SK-N-SH (cell line): ENCODE measurements at regions not wholly inside any gene's neighbourhood (a gene's known extent, or its start where the extent isn't known, plus 50 kb on each side); places are given as distances from the start of the nearest gene placed in this dataset.

Source experiments
- CTCF ChIA-PET: fragments of 300-600, 350-600 bp; formaldehyde crosslinking; extraction: SDS; loops from one replicate; lab custom pipeline; 2021; lab: Yijun Ruan, JAX
- POLR2A ChIA-PET: fragments of 350-600 bp; sonication (Branson Sonifier 250); formaldehyde crosslinking; extraction: SDS; loops from one replicate; lab custom pipeline; 2020; ENCODE audit warnings: antibody characterized with exemption, inconsistent platforms; lab: Yijun Ruan, JAX
- DNase-seq: peaks from one replicate; pipeline ENCODE4 v3.0.0; 2012
- H2AFZ ChIP-seq: fragments of 200-600 bp; sonication (generic); 2 replicates; pipeline ENCODE4 v1.8.1; 2016; ENCODE audit warnings: antibody characterized with exemption, mild to moderate bottlenecking, low read depth
- H3F3A ChIP-seq: fragments of 200-600 bp; sonication (generic); replicated peaks from 2 replicates; pipeline ENCODE3; 2016; ENCODE audit warnings: antibody characterized with exemption, mild to moderate bottlenecking; ENCODE audit not compliant: insufficient read depth
- H3K27ac ChIP-seq, 2 experiments: fragments of 200-500 bp in 1 of 2; fragments of 200-600 bp in 1 of 2; sonication (Bioruptor generic) in 1 of 2; sonication (generic), shearing (Covaris generic) in 1 of 2; 2 replicates each; pipeline versions ENCODE4 v1.5.1 to v1.6.1; 2014 to 2016; ENCODE audit warnings: low read depth in 2 of 2, inconsistent platforms in 1 of 2, low read length in 1 of 2, mild to moderate bottlenecking in 1 of 2, mixed read lengths in 1 of 2
- H3K27me3 ChIP-seq: fragments of 200-600 bp; sonication (generic), shearing (Covaris generic); 2 replicates; pipeline ENCODE4 v1.6.1; 2016; ENCODE audit warnings: mixed run types; ENCODE audit not compliant: insufficient read depth
- H3K36me3 ChIP-seq, 2 experiments: fragments of 200-500 bp in 1 of 2; fragments of 200-600 bp in 1 of 2; sonication (Bioruptor generic) in 1 of 2; sonication (generic) in 1 of 2; replicated peaks in 1 of 2; 2 replicates each; pipeline versions ENCODE3 to v1.5.1; 2014 to 2016; ENCODE audit warnings: low read length in 1 of 2, mild to moderate bottlenecking in 1 of 2; ENCODE audit not compliant: insufficient read depth in 2 of 2, control insufficient read depth in 1 of 2
- H3K4me1 ChIP-seq, 2 experiments: fragments of 200-500 bp in 1 of 2; fragments of 200-600 bp in 1 of 2; sonication (Bioruptor generic) in 1 of 2; sonication (generic), shearing (Covaris generic) in 1 of 2; 2 replicates each; pipeline versions ENCODE4 v1.5.1 to v1.6.1; 2014 to 2016; ENCODE audit warnings: low read depth in 1 of 2, low read length in 1 of 2, mixed run types in 1 of 2; ENCODE audit not compliant: insufficient read depth in 2 of 2, control insufficient read depth in 1 of 2
- H3K4me2 ChIP-seq: fragments of 200-600 bp; sonication (generic), shearing (Covaris generic); 2 replicates; pipeline ENCODE4 v1.6.1; 2017; ENCODE audit warnings: mixed run types
- H3K4me3 ChIP-seq, 2 experiments: fragments of 200-500 bp in 1 of 2; fragments of 200-600 bp in 1 of 2; sonication (Bioruptor generic) in 1 of 2; sonication (generic), shearing (Covaris generic) in 1 of 2; 2 replicates each; pipeline versions ENCODE4 v1.5.1 to v1.8.1; 2014 to 2016; ENCODE audit warnings: low read depth in 2 of 2, inconsistent platforms in 1 of 2, low read length in 1 of 2, mild to moderate bottlenecking in 1 of 2, mixed read lengths in 1 of 2, moderate library complexity in 1 of 2
- H3K79me2 ChIP-seq: fragments of 200-600 bp; sonication (generic); 2 replicates; pipeline ENCODE4 v1.8.1; 2017; ENCODE audit warnings: mild to moderate bottlenecking; ENCODE audit not compliant: insufficient read depth
- H3K9ac ChIP-seq: fragments of 200-600 bp; sonication (generic); 2 replicates; pipeline ENCODE4 v1.6.1; 2017; ENCODE audit warnings: mixed run types
- H3K9me2 ChIP-seq: fragments of 200-600 bp; sonication (generic); 2 replicates; pipeline ENCODE4 v1.6.1; 2017; ENCODE audit warnings: mixed run types
- H3K9me3 ChIP-seq: fragments of 200-600 bp; sonication (generic); 2 replicates; pipeline ENCODE4 v1.6.1; 2017; ENCODE audit warnings: mixed run types, mild to moderate bottlenecking, moderate library complexity
- H4K20me1 ChIP-seq: fragments of 200-600 bp; sonication (generic); 2 replicates; pipeline ENCODE4 v1.6.1; 2017; ENCODE audit warnings: mild to moderate bottlenecking, mixed run types; ENCODE audit not compliant: insufficient read depth
- ELF1 ChIP-seq: IDR thresholded peaks from 2 replicates; pipeline ENCODE4 v1.4.0; 2012
- EP300 ChIP-seq, 2 experiments: IDR thresholded peaks; 2 replicates each; pipeline versions ENCODE4 v1.4.0 to v1.6.1; 2012; ENCODE audit warnings: borderline replicate concordance in 1 of 2, low read depth in 1 of 2, low read length in 1 of 2
- EZH2phosphoT487 ChIP-seq: fragments of 200-600 bp; sonication (generic); IDR thresholded peaks from 2 replicates; pipeline ENCODE4 v1.6.1; 2017; ENCODE audit warnings: low read depth, mixed run types, mild to moderate bottlenecking, antibody characterized with exemption, moderate library complexity, borderline replicate concordance
- FOSL2 ChIP-seq: IDR thresholded peaks from 2 replicates; pipeline ENCODE4 v1.4.0; 2012; ENCODE audit warnings: low read depth, mild to moderate bottlenecking, moderate library complexity, borderline replicate concordance
- GABPA ChIP-seq: IDR thresholded peaks from 2 replicates; pipeline ENCODE4 v1.4.0; 2012; ENCODE audit warnings: low read depth, mild to moderate bottlenecking
- GATA2 ChIP-seq: sonication (generic); formaldehyde crosslinking; IDR thresholded peaks from 2 replicates; pipeline ENCODE4 v1.5.0; 2020; ENCODE audit warnings: mild to moderate bottlenecking, missing genetic modification reagents
- JUND ChIP-seq: IDR thresholded peaks from 2 replicates; pipeline ENCODE4 v1.4.0; 2012
- MXI1 ChIP-seq: IDR thresholded peaks from 2 replicates; pipeline ENCODE4 v1.6.1; 2012; ENCODE audit warnings: mild to moderate bottlenecking, low read depth, low read length, improper control_type of control experiment
- NFIC ChIP-seq: IDR thresholded peaks from 2 replicates; pipeline ENCODE4 v1.4.0; 2012; ENCODE audit warnings: borderline replicate concordance
- NRF1 ChIP-seq: IDR thresholded peaks from 2 replicates; pipeline ENCODE4 v1.6.1; 2012; ENCODE audit warnings: low read depth, mild to moderate bottlenecking, low read length
- POLR2AphosphoS5 ChIP-seq: IDR thresholded peaks from 2 replicates; pipeline ENCODE4 v1.6.1; 2012; ENCODE audit warnings: low read depth, low read length
- RAD21 ChIP-seq: IDR thresholded peaks from 2 replicates; pipeline ENCODE4 v1.6.1; 2012; ENCODE audit warnings: mild to moderate bottlenecking, low read length
- SIN3A ChIP-seq: IDR thresholded peaks from 2 replicates; pipeline ENCODE4 v1.6.1; 2012; ENCODE audit warnings: low read depth, mild to moderate bottlenecking, low read length, moderate library complexity, borderline replicate concordance
- SMC3 ChIP-seq: IDR thresholded peaks from 2 replicates; pipeline ENCODE4 v1.6.1; 2012; ENCODE audit warnings: low read depth, low read length, improper control_type of control experiment
- TAF1 ChIP-seq: IDR thresholded peaks from 2 replicates; pipeline ENCODE4 v1.6.1; 2012; ENCODE audit warnings: low read depth, mild to moderate bottlenecking, low read length, moderate library complexity, borderline replicate concordance
- TCF12 ChIP-seq: IDR thresholded peaks from 2 replicates; pipeline ENCODE4 v1.4.0; 2012
- TEAD4 ChIP-seq: IDR thresholded peaks from 2 replicates; pipeline ENCODE4 v1.4.0; 2012; ENCODE audit warnings: mild to moderate bottlenecking, borderline replicate concordance; ENCODE audit not compliant: insufficient read depth
- USF1 ChIP-seq: IDR thresholded peaks from 2 replicates; pipeline ENCODE4 v1.4.0; 2012; ENCODE audit warnings: low read depth, borderline replicate concordance
- YY1 ChIP-seq: IDR thresholded peaks from 2 replicates; pipeline ENCODE4 v1.4.0; 2012; ENCODE audit warnings: low read depth, mild to moderate bottlenecking
- ZBTB33 ChIP-seq: IDR thresholded peaks from 2 replicates; pipeline ENCODE4 v1.4.0; 2012; ENCODE audit warnings: low read depth, borderline replicate concordance
- WGBS: methylation state at CpG from one replicate; pipeline ENCODE4 v1.1.6; 2017; ENCODE audit warnings: low lambda C conversion rate; 5-methylcytosine and 5-hydroxymethylcytosine counted together
- TF ChIP-seq, protein P1 (sequence below): IDR thresholded peaks from 2 replicates; pipeline ENCODE4; 2012
- TF ChIP-seq, protein P2 (sequence below): fragments of 200-600 bp; sonication (generic); IDR thresholded peaks from 2 replicates; pipeline ENCODE4 v1.6.1; 2017; ENCODE audit warnings: antibody characterized with exemption, mild to moderate bottlenecking, moderate library complexity
- TF ChIP-seq, protein P3 (sequence below): fragments of 150-350 bp; IDR thresholded peaks from 2 replicates; pipeline ENCODE4 v1.6.1; 2016; ENCODE audit warnings: mild to moderate bottlenecking, low read depth, low read length

GRCh38 chr2:84158605-84159004 lies 300.5 kb downstream of the SUCLG1 start:
- no peaks in the 10 kb centered on the region for H3K9me3 ChIP-seq
- CTCF ChIA-PET = no interaction called here

DNA sequence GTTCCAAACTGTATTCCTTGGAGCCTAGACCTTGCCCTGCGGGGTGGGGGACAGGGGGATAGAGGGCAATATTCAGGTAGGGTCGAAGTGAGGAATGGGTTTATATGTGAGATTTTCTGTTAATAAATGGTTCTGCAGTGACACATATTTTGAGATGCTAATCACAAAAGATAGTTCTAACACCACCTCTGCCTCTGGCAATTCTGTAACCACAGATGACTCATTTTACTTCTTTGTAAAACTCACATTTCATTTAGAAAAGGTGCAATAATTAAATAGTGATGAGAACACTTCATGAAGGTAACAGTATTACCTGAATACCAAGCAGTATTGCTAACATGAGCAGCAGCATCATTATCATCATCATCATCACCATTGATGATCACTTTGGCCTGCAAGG lies 306.6 kb downstream of the SUCLG1 start:
- Histone ChIP-seq H3K36me3 (no peaks in the 10 kb centered on the region), H3K79me2 (no peaks in the 10 kb centered on the region), H4K20me1 (no peaks in the 10 kb centered on the region), H3K9ac (no peak overlapping the region), H3K4me2 (no peak overlapping the region), H3K4me1 (no peaks in the 10 kb centered on the region), H2AFZ (no peak overlapping the region), H3K4me3 (no peak overlapping the region), H3K9me3 (no peaks in the 10 kb centered on the region), H3K9me2 (no peaks in the 10 kb centered on the region), H3K27me3 (no peaks in the 10 kb centered on the region), H3K27ac (no peak overlapping the region), H3F3A (no peaks in the 10 kb centered on the region)
- TF ChIP-seq ZBTB33 (no peak), FOSL2 (no peak), TAF1 (no peak), JUND (no peak), EZH2phosphoT487 (no peak), POLR2AphosphoS5 (no peak), USF1 (no peak), ELF1 (no peak), NFIC (no peak)
- TF ChIP-seq, protein P1, sequence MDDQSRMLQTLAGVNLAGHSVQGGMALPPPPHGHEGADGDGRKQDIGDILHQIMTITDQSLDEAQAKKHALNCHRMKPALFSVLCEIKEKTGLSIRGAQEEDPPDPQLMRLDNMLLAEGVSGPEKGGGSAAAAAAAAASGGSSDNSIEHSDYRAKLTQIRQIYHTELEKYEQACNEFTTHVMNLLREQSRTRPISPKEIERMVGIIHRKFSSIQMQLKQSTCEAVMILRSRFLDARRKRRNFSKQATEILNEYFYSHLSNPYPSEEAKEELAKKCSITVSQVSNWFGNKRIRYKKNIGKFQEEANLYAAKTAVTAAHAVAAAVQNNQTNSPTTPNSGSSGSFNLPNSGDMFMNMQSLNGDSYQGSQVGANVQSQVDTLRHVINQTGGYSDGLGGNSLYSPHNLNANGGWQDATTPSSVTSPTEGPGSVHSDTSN = no peak
- TF ChIP-seq, protein P2, sequence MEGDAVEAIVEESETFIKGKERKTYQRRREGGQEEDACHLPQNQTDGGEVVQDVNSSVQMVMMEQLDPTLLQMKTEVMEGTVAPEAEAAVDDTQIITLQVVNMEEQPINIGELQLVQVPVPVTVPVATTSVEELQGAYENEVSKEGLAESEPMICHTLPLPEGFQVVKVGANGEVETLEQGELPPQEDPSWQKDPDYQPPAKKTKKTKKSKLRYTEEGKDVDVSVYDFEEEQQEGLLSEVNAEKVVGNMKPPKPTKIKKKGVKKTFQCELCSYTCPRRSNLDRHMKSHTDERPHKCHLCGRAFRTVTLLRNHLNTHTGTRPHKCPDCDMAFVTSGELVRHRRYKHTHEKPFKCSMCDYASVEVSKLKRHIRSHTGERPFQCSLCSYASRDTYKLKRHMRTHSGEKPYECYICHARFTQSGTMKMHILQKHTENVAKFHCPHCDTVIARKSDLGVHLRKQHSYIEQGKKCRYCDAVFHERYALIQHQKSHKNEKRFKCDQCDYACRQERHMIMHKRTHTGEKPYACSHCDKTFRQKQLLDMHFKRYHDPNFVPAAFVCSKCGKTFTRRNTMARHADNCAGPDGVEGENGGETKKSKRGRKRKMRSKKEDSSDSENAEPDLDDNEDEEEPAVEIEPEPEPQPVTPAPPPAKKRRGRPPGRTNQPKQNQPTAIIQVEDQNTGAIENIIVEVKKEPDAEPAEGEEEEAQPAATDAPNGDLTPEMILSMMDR = no peak
- TF ChIP-seq, protein P3, sequence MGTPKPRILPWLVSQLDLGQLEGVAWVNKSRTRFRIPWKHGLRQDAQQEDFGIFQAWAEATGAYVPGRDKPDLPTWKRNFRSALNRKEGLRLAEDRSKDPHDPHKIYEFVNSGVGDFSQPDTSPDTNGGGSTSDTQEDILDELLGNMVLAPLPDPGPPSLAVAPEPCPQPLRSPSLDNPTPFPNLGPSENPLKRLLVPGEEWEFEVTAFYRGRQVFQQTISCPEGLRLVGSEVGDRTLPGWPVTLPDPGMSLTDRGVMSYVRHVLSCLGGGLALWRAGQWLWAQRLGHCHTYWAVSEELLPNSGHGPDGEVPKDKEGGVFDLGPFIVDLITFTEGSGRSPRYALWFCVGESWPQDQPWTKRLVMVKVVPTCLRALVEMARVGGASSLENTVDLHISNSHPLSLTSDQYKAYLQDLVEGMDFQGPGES = no peak
- no peak for DNase-seq
- CTCF ChIA-PET = no interaction called here
- POLR2A ChIA-PET = no interaction called here
- WGBS = 0% methylated on average over 2 of the region's 2 CpGs

More at GRCh38 chr2:84158605-84159004, 300.5 kb downstream of the SUCLG1 start:
- H3K4me3 ChIP-seq = no peak overlapping the region
- POLR2A ChIA-PET = no interaction called here
- no peaks in the 10 kb centered on the region for H3F3A ChIP-seq
- TF ChIP-seq TAF1 = no peak
- TF ChIP-seq EP300 (IDR thresholded peaks at IDR 0.05; ENCODE audit: borderline replicate concordance in 1 of 2, low read depth in 1 of 2, low read length in 1 of 2) = no peak
- no peak for TF ChIP-seq SIN3A
- TF ChIP-seq SMC3 = no peak
- TF ChIP-seq MXI1 = no peak
- no peak for TF ChIP-seq POLR2AphosphoS5
- no peak for TF ChIP-seq NRF1
- no peak for TF ChIP-seq TCF12
- TF ChIP-seq RAD21 = no peak
- no peak for TF ChIP-seq GATA2
- no peak for TF ChIP-seq GABPA
- no peak for TF ChIP-seq JUND
- TF ChIP-seq TEAD4 = no peak
- no peak for TF ChIP-seq YY1
- no peaks in the 10 kb centered on the region for H3K36me3 ChIP-seq
- no peaks in the 10 kb centered on the region for H4K20me1 ChIP-seq
- no peaks in the 10 kb centered on the region for H3K4me1 ChIP-seq
- no peaks in the 10 kb centered on the region for H3K27me3 ChIP-seq
- H3K9me2 ChIP-seq = no peaks in the 10 kb centered on the region
- WGBS = 43% methylated on average over 2 of the region's 2 CpGs
- no peaks in the 10 kb centered on the region for H3K79me2 ChIP-seq
- no peak overlapping the region for H3K27ac ChIP-seq
- H3K4me2 ChIP-seq = no peak overlapping the region
- no peak for DNase-seq
- H3K9ac ChIP-seq = no peak overlapping the region
- H2AFZ ChIP-seq = no peak overlapping the region
